ENCODE measurements at regions not wholly inside any gene's neighbourhood (a gene's known extent, or its start where the extent isn't known, plus 50 kb on each side); places are given as distances from the start of the nearest gene placed in this dataset.

DNA sequence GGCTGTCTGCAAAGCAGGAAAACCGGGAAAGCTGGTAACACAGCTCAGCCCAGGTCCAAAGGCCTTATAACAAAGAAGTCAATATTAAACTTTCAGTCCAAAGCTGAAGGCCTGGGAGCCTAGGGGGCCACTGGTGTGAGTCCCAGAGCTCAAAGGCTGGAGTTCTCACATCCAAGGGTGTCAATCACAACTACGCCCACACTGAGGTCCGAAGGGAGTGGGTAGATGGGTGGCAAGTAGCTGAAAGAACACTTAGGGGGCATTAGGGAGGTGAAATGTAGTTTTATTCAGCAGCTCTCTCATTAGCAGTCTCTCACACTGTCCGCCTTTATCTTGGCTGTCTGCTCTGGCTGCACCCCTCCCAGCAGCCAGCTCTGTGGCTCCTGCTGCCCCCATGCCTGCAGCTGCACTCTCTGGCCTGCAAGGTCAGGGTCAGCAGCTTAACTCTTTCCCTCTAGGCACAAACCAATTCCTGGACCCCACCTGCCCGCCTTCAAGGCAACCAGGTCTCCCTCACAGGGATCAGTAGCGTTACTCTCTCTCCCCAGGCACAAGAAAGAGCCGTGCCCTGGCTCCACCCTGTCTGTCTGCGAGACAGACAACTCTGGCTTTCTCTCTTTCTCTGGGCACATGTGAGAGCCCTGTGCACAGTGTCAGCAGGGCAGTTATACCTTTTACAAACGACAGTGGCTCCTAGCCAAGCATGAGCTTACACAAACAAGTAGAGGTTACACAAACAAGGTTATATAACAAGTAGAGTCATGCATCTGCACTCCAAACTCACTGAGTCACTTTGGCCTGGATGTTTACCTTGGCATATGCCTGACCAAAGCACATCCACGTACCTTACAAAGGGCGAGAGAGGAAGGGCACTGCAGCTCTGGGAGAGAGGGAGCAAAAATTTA, 249.4 kb upstream of the PCDH20 start:
- no peak overlapping the region for H3K27ac ChIP-seq
- TF ChIP-seq, protein P1, sequence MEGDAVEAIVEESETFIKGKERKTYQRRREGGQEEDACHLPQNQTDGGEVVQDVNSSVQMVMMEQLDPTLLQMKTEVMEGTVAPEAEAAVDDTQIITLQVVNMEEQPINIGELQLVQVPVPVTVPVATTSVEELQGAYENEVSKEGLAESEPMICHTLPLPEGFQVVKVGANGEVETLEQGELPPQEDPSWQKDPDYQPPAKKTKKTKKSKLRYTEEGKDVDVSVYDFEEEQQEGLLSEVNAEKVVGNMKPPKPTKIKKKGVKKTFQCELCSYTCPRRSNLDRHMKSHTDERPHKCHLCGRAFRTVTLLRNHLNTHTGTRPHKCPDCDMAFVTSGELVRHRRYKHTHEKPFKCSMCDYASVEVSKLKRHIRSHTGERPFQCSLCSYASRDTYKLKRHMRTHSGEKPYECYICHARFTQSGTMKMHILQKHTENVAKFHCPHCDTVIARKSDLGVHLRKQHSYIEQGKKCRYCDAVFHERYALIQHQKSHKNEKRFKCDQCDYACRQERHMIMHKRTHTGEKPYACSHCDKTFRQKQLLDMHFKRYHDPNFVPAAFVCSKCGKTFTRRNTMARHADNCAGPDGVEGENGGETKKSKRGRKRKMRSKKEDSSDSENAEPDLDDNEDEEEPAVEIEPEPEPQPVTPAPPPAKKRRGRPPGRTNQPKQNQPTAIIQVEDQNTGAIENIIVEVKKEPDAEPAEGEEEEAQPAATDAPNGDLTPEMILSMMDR (conservative IDR thresholded peaks at IDR 0.05), result no peak

- TF ChIP-seq, protein P1 (conservative IDR thresholded peaks at IDR 0.05), result no peak
- H3K27ac ChIP-seq, result no peak overlapping the region
Measured at GRCh38 chr13:61654481-61654880, 238.8 kb upstream of the PCDH20 start.

GRCh38 chr13:61648547-61648946, 232.9 kb upstream of the PCDH20 start:
- H3K27ac ChIP-seq, result no peak overlapping the region
- TF ChIP-seq, protein P1 (conservative IDR thresholded peaks at IDR 0.05), result no peak

DNA sequence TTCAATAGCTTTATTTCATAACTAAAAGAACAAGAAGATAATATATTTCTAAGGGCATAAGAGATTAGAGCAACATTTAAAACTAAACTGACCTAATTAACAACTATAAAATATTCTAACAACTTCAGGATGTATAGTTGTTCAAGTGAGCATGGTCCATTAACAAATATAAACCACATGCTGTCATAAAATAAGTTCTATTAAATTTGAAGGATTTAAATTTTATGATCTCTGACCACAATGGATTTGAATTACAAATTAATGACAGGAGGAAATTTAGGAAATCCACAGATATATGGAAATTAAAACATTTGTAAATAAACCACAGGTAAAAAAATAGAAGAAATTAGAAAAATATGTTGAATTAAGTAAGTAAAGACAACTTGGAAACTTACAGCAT, 196.5 kb upstream of the PCDH20 start:
- TF ChIP-seq, protein P1 (conservative IDR thresholded peaks at IDR 0.05), result no peak
- no peak overlapping the region for H3K27ac ChIP-seq

DNA sequence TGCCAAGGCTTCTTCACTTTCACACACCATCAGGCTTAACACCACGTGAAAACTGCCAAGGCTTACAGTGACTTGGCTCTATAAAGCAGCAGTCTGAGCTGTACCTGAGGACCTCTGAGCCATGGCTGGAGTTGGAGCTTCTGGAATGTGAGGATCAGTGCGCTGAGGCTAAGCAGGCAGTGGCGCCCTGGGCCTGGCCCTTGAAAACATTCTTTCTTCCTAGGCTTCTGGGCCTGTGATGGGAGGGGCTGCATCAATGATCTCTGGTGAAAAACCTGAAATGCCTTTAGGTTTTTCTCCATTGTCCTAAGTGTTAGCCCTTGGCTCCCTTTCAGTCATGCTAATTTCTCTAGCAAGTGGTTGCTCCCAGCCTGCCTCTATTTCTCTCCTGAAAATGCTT, 192.5 kb upstream of the PCDH20 start:
- TF ChIP-seq, protein P1 (conservative IDR thresholded peaks at IDR 0.05), result no peak
- H3K27ac ChIP-seq, result no peak overlapping the region

- TF ChIP-seq, protein P1 (conservative IDR thresholded peaks at IDR 0.05), result no peak
- no peak overlapping the region for H3K27ac ChIP-seq
Measured at GRCh38 chr13:61600360-61601033, 184.8 kb upstream of the PCDH20 start.

DNA sequence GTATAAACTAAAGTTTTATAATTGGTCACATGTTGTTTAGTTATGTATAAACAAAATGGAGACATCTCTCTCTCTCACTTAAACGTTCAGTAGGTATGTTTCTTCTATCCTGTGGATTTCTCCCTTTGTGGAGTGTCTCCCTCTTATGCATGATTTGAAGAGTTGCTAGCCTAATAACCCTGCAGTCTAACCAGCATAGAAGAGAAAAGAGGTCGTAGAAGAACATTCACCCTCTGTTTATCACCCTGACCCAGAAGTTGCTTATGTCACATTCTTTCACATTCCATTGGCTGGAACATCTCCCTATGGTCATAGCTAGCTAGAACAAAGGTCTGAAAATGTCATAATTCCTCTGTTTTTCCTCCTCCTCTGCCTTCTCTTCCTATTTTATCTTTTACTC, 176.8 kb upstream of the PCDH20 start:
- H3K27ac ChIP-seq, result no peak overlapping the region
- TF ChIP-seq, protein P1 (conservative IDR thresholded peaks at IDR 0.05), result no peak
